ENCODE measurements at regions not wholly inside any gene's neighbourhood (a gene's known extent, or its start where the extent isn't known, plus 50 kb on each side); places are given as distances from the start of the nearest gene placed in this dataset.

- H2AFZ ChIP-seq (ENCODE audit: control insufficient read depth, low read depth, low read length) = no peak overlapping the region
- TF ChIP-seq ZNF384 (IDR thresholded peaks at IDR 0.05; ENCODE audit: borderline replicate concordance, low read depth, low read length) = no peak
- TF ChIP-seq JUND (IDR thresholded peaks at IDR 0.05; ENCODE audit: low read depth, low read length) = no peak
- no peak for TF ChIP-seq ZNF217 (IDR thresholded peaks at IDR 0.05)
- TF ChIP-seq MXI1 (IDR thresholded peaks at IDR 0.05; ENCODE audit: low read depth, low read length) = no peak
- TF ChIP-seq BMI1 (IDR thresholded peaks at IDR 0.05; ENCODE audit: borderline replicate concordance) = no peak
- TF ChIP-seq PML (IDR thresholded peaks at IDR 0.05; ENCODE audit: low read length) = no peak
- TF ChIP-seq NRF1 (conservative IDR thresholded peaks at IDR 0.05; ENCODE audit: low read depth, low read length) = no peak
- TF ChIP-seq GABPA (IDR thresholded peaks at IDR 0.05; ENCODE audit: low read depth) = no peak
- TF ChIP-seq HSF1 (IDR thresholded peaks at IDR 0.05; ENCODE audit: low read depth, low read length) = no peak
- TF ChIP-seq SRF (IDR thresholded peaks at IDR 0.05; ENCODE audit: low read depth in 2 of 2, low read length in 2 of 2) = no peak
- no peak for TF ChIP-seq IRF4 (IDR thresholded peaks at IDR 0.05; ENCODE audit: low read depth, low read length)
- no peak for TF ChIP-seq TCF3 (IDR thresholded peaks at IDR 0.05; ENCODE audit: borderline replicate concordance, insufficient read depth, low read depth, low read length)
- no peak for TF ChIP-seq ZNF687 (IDR thresholded peaks at IDR 0.05)
- TF ChIP-seq BHLHE40 (IDR thresholded peaks at IDR 0.05; ENCODE audit: borderline replicate concordance in 1 of 2, low read depth in 2 of 2, low read length in 1 of 2) = no peak
- no peaks in the 10 kb centered on the region for H3K4me1 ChIP-seq (ENCODE audit: control insufficient read depth, insufficient read depth, low read length)
- intact Hi-C loops (cut with micrococcal nuclease; ENCODE audit: unreplicated experiment) = no loop called here
- FAIRE-seq (no peak), ATAC-seq (no peak), DNase-seq (ENCODE audit: low read depth, low spot score) (no peak)
- no peak overlapping the region for H3K4me3 ChIP-seq
- H3K79me2 ChIP-seq (ENCODE audit: control insufficient read depth, insufficient read depth, low read length) = no peaks in the 10 kb centered on the region
- 45% methylated on average over 5 of the region's 5 CpGs for WGBS (ENCODE audit: insufficient coverage, insufficient replicate concordance, low lambda C conversion rate, missing lambda C conversion rate)
- RAD21 ChIA-PET (ENCODE audit: unreplicated experiment) = no interaction called here
- SMC1A ChIA-PET (ENCODE audit: uncharacterized antibody, unreplicated experiment) = no interaction called here
- H3K27ac ChIP-seq (ENCODE audit: control insufficient read depth, insufficient read depth) = no peak overlapping the region
- no peaks in the 10 kb centered on the region; a peak in 1 of 4 replicates for H3K27me3 ChIP-seq (replicated peaks in 1 of 2; ENCODE audit: control insufficient read depth in 2 of 2, insufficient read depth in 2 of 2, low read length in 1 of 2)
- no peaks in the 10 kb centered on the region for H3K36me3 ChIP-seq (ENCODE audit: control insufficient read depth in 2 of 2, insufficient read depth in 2 of 2, low read length in 1 of 2)
- no peaks in the 10 kb centered on the region for H4K20me1 ChIP-seq (ENCODE audit: control insufficient read depth, insufficient read depth)
- no peak overlapping the region for H3K4me2 ChIP-seq (ENCODE audit: control insufficient read depth, insufficient read depth)
- CTCF ChIA-PET = no interaction called here
- no TSS peak for BruUV-seq (replicated peaks)
- no peaks in the 10 kb centered on the region for H3K9me3 ChIP-seq (replicated peaks; ENCODE audit: control insufficient read depth, insufficient read depth, low read length)
- in situ Hi-C loops (cut with MboI) = no loop called here
- POLR2A ChIA-PET = no interaction called here
- no peak overlapping the region for H3K9ac ChIP-seq (ENCODE audit: control insufficient read depth, insufficient read depth, low read length)
Observed at GRCh38 chr2:236375973-236376476, 111.8 kb upstream of the ASB18 start.
